Forelimb muscle (tissue), 1 donor: ENCODE measurements at regions not wholly inside any gene's neighbourhood (a gene's known extent, or its start where the extent isn't known, plus 50 kb on each side); places are given as distances from the start of the nearest gene placed in this dataset.
"Not testable (repeated sequence)": the region's sequence is repeated elsewhere in the genome, so short reads cannot be mapped to it uniquely, and the experiment has no call there.

Experiments used
- DNase-seq: peaks from one replicate; pipeline ENCODE4 v3.0.0-alpha.2; 2013; ENCODE audit warnings: low read depth

DNA sequence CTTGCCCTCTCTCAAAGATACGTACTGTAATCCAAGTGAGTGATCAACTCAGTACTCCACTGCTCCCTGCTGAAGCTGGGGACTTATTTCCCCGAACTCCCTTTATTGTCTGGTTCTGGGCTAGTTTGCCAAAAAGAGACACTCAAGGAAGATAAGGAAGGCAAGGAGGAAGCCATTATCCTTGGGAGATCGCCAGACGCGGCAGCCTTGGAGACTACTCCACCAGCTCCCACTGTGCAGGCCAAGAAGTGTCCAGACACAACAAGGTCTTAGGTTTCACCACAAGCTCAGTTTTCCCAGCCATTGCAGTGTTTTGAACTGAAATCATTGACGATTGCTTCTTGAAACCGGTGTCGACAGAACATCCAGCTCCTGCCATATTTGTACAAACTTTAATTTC, 439.6 kb upstream of the UBE2E3 start:
- no peak for DNase-seq

DNA sequence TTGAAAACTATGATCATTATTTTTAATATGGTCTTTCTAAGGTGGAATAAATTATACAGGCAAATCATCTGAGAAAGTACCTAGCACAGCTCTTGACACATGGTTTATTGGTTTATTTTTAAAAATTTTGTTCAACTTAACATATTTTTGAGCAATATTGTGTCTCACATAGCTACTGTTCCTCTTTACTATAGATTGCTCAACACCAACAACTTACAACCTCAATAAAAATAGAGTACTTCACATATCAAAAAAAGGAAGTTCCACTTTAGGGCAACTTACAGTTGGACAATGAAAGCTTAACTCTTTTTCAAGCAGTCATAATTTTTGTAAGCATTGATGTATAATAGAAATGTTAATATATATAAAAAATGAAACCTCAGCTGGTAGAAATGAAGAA, 440.9 kb upstream of the UBE2E3 start:
- DNase-seq = no peak

DNA sequence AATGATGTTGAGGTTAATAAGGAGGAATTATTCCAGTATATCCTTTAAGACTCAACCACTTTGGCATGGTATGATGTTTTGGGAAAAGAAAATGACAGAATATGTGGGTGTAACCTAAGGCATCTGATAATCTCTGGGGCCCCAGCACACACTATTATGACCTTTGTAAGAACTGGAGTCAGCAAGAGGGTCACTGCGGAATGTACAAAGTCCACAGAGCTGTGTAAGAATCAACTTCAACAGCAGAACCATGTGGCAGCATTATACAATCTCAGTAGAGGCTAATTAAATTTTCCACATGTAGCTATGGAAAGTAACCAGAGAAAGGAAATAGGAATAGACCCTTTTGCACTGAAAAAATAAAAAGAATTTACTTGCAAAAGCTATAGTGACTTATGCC, 445.1 kb upstream of the UBE2E3 start:
- DNase-seq = no peak

DNA sequence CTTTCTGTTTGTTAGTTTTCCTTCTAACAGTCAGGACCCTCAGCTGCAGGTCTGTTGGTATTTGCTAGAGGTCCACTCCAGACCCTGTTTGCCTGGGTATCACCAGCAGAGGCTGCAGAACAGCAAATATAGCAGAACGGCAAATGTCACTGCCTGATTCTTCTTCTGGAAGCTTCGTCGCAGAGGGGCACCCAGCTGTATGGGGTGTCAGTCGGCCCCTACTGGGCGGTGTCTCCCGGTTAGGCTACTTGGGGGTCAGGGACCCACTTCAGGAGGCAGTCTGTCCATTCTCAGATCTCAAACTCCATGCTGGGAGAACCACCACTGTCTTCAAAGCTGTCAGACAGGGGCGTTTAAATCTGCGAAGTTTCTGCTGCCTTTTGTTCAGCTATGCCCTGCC, 448.6 kb upstream of the UBE2E3 start:
- not testable (repeated sequence) for DNase-seq

DNA sequence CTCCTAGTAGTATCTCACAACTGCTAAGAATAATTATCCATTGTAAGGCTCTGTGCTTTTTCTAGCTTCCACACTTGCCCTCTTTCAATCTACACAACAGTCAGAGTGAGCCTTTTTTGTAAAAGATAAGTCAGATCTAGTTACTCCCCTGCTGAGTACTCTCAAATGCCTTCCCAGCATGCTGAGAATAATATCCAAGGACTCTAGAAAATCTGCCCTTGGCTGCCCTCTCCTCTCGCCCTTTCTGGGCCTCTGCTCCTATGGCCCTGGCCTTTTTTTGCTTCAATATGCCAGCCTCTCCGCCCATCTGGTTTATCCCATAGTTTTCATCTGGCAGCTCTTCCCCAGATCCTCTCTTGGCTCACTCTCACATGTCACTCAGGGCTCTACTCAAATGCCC, 455.9 kb upstream of the UBE2E3 start:
- no peak for DNase-seq

DNA sequence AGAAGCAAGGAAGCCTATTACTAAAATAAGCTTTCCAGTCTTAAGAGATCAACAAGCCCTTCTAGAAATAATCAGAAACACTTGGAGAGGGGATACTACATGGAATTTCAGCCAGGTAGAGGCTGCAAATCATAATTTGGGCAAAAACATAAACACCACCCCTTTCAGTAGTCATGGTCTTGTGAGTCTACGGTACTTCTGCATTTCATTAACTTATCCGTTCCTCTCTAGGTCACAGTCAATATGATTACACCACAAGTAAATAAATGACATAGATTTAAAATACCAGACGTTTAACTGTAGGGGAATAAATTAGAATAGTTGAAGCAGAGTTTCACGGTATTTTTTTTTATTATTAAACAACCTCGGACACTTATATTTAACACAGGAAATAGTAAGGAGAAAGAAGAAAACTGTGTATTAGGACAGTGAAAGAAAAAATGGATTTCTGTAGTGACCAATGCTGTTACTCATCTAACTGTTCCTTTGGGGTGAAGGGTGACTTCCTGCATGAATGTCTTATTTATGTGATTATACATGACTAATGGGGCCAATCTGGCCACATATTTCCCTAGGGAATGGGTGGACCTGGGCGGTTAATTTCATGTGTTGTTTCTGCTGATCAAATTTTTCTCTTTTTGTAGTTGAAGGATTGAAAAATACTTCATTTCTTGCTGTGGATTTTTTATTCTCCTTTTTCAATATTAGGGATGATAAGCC, 456.6 kb upstream of the UBE2E3 start:
- no peak for DNase-seq

DNA sequence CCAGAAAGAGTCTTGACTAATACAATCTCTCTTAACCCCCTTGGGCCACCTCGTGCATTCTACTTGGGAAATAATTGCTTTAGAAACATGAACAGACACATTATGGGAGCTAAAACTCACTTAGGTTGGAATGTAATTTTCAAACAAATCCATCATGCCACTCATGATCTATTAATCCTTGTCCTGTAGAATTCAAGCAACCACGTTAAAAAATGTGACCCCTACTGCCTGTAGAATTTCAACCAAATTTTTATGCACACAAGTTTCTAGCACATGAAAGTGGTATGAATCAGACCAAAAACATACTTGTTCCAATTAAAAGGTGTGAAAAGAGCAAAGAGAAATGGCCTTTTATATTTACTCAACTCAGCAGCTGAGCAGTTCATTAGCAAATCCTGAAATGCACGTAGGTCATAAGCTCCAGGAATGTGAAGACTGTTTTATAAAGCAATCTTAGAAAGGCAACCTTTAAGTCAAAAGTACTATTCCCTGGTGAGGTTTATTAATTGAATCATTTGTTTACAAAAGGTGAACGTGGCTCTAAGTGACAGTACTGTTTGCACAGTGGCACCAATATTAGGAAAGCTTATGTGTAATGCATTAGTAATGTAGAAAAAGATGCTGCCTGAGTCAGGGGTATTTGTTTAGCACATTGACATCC, 459.4 kb upstream of the UBE2E3 start:
- no peak for DNase-seq

DNA sequence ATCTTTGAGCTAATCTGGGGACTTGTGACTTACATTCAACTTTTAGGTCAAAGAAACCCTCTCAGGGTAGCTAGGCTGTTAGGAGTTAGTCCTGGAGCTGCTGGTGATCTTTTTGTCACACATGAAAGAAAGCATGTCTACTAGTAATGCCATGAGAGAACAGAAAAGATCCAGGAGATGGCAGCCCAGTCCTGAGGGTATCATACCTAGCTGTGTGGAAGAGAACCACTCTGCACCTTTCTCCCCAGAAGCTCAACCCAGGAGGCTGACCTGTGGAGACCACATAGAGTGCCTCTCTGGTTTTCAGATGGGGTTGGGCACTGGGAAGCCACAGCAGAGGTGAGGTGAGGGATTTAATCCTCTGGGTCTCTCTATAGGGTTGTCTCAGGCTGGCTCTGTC, 460.2 kb upstream of the UBE2E3 start:
- no peak for DNase-seq

DNA sequence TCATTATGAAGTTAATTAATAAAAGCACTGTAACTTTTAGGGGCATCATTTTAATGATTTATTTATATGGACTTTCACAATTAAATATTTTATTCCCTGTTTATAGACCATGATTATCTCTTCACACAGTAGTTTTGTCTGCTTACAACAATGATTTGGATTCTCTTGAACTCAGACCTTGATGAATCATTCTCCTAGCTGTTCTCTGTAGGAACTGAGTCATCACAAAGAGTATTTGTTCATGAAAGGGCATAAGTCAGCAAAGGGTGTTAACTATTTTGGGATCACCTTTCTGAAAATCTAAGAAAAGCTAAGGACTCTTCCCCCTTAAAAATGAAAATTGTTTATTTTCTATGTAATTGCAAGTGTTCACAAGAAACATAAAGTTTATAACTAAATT, 461.1 kb upstream of the UBE2E3 start:
- DNase-seq = no peak

DNA sequence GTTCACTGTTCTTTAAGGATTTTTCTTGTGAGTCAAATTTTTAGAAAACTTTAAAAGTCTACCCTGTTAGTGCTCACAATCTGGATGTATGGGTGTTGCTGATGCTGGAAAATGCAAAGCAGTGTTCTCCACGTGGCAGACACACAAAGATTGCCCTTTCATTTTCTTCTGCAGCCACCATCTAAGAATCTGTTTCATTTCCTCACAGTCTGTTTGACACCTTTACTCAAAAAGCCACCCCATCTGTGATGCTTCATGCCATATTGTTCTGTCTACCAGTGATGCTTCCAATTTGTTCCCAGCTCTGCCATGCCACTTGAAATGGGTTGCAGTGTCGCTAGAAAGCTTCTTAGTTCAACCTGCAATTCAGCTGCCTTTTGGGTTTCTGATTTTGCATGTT, 464.2 kb upstream of the UBE2E3 start:
- no peak for DNase-seq

DNA sequence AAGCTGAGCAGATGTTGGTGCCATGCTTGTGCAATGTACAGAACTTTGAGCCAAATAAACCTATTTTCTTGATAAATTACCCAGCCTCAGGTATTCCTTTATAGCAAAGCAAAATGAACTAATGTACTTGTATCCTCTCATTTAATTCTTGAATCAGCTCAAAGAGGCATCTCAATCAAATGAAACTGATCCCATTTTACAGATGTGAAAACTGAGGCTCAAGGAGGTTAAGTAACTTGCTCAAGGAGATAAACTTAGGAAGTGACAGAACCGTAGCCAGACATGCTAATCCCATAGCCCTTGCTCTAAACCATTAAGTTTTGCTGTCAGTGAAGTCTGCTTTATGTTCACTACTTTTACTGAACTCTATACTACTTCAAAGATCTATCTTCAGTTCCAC, 467.0 kb upstream of the UBE2E3 start:
- no peak for DNase-seq

DNA sequence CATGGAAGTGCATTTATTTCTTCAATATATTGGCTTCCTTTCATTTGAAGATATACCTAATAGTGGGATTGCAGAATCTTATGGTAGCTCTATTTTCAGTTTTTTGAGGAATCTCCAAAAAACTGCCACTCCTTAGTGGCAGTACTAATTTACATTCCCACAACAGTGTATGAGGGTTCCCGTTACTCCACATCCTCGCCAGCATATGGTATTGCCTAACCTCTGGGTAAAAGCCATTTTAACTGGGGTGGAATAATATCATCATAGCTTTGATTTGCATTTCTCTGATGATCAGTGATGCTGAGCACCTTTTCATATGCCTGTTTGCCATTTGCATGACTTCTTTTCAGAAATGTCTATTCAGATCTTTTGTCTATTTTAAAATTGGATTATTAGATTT, 471.9 kb upstream of the UBE2E3 start:
- no peak for DNase-seq

DNA sequence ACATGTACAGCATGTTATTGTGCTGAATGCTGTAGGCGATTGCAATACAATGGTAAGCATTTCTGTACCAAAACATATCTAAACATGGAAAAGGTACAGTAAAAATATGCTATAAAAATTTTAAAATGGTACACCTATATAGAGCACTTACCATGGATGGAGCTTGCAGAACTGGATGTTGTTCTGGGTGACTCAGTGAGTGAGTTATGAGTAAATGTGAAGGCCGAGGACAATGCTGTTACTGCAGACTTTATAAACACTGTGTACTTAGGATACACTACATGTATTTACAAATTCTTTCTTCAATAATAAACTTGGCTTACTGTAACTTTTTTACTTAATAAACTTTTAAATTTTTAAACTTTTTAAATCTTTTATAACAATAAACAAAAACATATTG, 473.4 kb upstream of the UBE2E3 start:
- no peak for DNase-seq

DNA sequence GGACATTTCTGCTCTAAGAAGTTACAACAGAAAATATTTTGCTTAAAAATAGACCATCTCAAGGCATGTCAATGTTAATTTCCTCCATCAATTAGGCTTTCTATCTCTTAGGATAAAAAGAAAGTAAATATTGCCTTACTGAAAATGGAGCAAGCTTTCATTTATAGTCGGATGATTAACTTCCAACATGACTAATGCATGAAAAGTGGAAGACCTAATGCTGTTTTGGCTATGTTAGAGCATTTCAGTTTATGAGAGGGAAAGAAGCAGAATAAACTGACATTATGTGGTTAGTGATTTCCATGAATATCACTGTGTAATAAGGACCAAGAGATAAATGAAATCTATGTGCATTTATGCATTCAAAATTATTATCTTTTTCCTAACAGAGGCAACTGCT, 475.2 kb upstream of the UBE2E3 start:
- no peak for DNase-seq

DNA sequence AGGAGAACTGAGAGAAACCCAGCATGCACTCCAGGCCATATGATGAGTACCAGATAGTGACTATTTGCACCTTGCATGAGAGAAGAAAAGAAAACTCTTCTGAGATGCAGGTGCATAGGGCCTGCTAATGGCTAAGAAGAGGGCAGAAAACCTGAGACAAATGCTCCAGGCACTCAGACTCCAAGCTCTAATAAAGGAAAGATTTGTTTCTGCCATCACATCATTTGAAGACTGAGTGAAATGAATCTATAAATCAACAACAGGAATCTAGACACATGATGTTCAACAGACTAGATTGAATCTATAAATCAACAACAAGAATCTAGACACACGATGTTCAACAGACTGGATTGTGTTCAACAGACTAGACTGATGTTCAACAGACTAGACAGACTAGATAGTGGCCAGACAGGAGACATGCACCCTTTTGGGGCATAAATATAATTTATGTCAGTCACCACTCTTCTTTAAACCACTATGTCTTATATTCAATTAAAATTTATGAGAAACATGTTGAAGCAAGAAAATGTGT, 482.7 kb upstream of the UBE2E3 start:
- no peak for DNase-seq

DNA sequence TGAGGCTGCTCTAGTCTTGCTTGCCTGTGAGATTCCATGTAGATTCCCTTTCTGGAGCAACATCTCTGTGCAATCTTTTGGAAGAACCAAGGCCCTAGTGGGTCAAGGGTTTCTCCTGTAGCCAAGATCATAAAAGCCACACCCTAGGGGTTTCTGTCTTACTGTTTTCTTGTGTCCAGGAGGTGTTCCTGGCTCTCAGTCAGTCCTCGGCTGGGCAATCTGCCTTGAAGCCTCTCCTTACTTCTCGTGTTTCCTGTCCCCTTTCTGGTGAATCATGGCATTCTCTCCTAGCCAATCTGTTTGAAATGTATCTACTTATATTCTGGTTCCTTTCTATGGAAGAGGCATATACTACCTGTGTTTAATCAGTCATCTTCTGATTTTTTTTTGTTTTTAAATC, 484.8 kb upstream of the UBE2E3 start:
- DNase-seq = no peak

DNA sequence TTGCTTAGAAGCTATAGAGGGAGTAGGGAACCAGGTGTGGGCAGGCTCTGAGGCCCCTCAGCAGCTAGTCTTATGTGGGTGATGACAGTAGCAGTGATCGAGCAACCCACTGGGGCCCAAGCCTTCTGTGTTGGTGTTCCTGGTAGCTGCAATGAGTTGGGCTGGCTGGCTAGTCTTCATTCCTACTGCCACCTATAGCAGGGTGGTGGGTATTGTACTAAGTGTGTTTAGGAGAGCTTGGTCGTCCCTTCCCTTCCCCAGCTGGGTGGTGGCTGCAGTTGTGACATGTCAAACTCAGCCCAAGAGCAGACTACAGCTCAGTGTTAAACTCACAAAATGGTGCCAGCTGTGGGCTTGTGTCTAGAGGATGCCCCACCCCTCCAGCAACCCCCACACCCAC, 486.1 kb upstream of the UBE2E3 start:
- DNase-seq = no peak

DNA sequence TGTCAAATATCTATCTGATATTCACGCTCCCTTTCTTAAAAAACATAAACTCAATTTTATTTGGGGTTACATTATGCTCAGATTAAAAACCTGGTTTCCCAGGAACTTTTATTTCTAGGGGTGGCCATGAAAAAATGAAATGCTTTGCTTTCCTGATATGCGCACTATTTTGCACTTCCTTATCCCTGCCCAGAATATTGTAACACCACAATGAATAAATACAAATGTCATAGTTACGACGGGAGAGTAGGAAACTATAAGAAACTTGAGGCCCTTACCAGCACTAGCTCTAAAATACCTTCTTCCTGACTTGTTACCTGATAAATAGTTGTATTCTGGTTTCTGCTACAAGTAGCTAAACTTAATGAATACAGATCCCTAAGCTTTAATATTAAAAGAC, 475.6 kb upstream of the CWC22 start:
- DNase-seq = no peak

DNA sequence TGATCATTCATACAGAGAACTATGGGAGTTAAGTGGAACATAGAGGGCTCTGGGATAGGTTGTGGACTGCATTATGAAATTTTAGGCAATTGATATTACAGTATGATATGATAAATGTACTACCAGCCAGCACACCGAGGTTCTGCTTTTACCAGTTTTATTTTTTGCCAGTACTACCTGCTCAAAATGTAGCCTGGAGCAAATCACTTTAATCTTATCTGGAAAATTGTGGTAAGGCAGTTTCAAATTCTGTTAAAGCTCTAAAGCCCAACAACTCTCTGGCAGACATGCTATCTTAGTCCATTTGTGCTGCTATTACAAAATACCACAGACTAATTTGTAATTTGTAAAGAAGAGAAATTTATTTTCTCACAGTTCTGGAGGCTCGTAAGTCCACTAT, 474.9 kb upstream of the CWC22 start:
- DNase-seq = no peak

DNA sequence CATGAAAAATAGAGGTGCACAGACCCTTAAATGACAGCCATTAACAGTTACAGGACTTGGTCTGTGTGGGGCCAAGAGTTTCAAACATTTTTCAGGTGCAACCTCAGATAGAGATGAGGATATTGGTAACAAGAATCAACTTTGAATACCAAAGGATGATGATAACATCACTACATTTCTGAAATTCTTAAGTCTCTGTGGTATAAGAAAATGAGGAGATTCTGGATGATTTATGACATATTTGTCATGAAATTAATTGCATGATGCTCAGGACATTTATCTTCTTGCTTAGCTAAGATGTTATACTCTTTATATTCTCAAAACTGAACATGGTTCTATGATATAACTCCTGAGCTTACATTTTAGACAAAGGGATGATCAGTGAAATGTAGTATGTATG, 471.8 kb upstream of the CWC22 start:
- no peak for DNase-seq

DNA sequence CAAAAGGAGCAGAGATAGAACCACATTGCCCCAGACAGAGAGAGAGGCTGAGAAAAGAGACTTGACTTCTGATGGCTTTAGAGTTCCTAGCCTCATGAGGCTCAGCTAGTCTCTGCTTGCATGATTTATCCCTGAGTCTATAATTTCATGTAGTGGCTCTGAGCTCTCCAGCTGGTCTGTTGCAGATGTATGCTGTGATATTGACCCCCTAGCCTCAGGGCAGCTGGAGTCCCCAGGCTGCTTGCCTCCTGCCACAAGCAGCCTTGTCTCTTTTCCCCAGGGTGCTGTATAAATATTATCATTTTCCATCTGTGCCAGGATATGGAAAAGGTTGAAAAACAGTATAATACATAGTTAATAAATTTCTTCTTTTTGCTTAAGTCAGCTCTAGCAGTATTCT, 467.6 kb upstream of the CWC22 start:
- no peak for DNase-seq

DNA sequence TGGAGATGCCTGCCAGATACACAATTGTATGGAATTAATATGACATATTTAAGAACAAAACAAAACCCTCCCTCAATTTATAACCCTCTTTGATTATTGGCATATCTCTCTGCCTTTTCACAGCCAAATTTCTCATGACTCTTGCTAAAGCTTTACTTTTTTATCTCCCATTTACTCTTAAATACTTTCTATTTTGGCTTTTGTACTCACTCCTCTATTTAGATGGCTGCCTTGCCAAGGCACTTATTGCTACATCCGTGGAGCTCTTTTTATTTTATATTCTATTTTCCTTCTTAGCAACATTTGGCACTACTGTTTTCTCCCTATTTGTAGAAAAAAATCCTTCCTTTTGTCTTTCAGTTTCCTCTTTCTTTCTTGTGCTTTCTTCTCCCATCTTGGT, 466.4 kb upstream of the CWC22 start:
- no peak for DNase-seq

DNA sequence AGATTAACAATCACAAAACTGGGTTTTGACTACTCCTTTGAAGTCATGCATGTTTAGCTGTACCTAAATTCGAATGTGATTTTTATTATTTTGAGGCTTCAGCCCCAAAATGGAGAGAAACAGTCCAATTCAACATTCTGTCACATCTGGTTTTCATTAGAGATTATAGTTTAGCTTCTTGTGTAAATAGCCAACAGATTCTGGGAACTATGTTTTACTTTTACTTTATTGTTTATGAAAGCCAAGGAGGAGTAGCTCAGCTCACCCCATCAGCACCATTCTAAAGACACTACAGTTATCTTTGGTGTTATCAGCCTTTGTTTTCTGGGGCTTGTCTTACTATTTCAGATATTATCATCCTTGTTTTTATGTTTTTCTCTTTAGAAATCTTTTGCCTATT, 465.0 kb upstream of the CWC22 start:
- peak; percentile 57 for DNase-seq

DNA sequence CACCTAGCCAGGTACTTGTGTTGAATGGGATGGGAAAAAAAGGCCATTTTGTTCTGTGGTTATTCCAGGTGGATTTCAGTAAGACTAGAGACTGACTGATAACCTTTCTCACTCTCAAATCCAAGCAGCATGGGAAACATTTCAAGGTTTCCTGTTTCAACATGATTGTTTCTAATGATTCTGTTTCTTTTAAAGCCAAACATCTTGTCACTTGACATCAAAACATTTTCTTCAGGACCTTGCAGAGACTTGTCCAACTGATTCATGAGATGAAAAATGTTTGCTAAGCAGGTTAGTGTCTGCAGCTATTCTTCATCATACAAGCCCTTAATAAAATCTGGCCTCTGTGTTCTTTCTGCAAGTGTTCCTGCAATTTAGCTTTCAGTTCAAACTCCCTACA, 456.5 kb upstream of the CWC22 start:
- no peak for DNase-seq
